KOPT-K1 (cell line): ENCODE measurements at regions not wholly inside any gene's neighbourhood (a gene's known extent, or its start where the extent isn't known, plus 50 kb on each side); places are given as distances from the start of the nearest gene placed in this dataset.

ENCODE experiments used
- H3K27ac ChIP-seq: fragments of 200-600 bp; sonication (generic); 2 replicates; pipeline ENCODE4 v1.5.1; 2016; ENCODE audit warnings: antibody characterized with exemption, mild to moderate bottlenecking, low read depth, low read length; ENCODE audit not compliant: poor library complexity, severe bottlenecking
- H3K36me3 ChIP-seq: fragments of 200-600 bp; sonication (generic); 2 replicates; pipeline ENCODE4 v1.5.1; 2017; ENCODE audit warnings: antibody characterized with exemption, mild to moderate bottlenecking, low read length, moderate library complexity; ENCODE audit not compliant: insufficient read depth
- H3K9me3 ChIP-seq: fragments of 200-600 bp; sonication (generic); 2 replicates; pipeline ENCODE4 v1.5.1; 2017; ENCODE audit warnings: antibody characterized with exemption, low read length, mild to moderate bottlenecking; ENCODE audit not compliant: insufficient read depth, poor library complexity, severe bottlenecking

DNA sequence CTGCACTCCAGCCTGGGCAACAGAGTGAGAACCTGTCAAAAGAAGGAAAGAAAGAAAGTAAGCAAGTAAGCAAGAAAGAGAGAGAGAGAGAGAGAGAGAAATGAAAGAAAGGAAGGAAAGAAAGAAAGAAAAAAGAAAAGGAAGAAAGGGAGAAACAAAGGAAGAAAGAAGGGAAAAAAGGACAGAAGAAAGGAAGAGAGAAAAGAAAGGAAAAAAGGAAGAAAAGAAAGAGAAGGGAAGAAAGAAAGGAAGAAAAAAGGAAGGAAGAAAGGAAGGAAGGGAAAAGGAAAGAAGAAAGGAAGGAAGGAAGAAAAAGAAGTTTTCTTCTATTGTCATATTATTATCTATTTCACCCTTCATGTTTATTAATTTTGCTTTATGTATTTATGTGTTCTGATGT lies 251.1 kb upstream of the CD180 start:
- Histone ChIP-seq H3K9me3 (peaks cover 7% of the 10 kb centered on the region), H3K36me3 (no peaks in the 10 kb centered on the region), H3K27ac (no peak overlapping the region)

DNA sequence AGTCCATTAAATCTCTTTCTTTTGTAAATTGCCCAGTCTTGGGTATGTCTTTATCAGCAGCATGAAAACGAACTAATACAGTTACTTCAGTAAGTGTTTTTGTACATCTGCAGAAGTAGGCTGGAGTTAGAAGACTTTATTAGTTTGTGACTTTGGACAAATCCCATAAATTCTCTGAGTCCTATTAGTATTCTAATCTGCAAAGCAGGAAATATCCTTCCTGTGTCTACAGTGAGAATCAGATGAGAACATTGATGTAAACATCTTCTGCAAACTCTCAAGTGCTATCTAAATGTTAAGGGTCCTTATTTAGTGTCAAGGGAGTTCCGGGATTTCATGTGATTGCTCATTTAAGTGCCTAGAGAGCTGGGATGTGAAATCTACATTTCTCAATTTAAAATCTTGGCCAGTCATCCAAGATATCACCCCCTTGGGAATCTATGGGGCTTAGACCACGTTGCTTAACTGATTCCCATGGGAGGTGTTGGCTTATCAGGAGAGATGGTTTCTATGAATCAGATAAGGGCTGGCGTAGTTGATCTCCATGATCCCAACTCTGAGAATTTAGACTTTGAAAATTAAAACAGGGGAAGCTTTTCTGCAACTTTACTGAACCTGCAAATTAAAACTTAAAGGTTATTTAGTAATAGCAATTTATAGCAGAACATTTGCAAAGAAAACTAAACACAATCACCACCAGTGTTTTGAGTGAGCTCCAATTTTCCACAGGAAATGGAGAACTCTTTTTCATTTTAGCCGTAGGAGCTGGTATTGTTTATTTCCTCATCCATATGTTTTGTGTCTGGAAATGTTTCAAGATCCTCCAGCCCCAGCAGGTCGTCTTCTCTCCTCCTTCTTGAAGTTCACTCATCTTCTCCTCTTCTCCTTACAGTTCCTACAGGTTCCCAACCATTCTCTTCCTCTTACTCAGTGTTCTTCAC lies 241.6 kb upstream of the CD180 start:
- Histone ChIP-seq H3K9me3 (no peaks in the 10 kb centered on the region), H3K27ac (no peak overlapping the region), H3K36me3 (no peaks in the 10 kb centered on the region)

- H3K27ac ChIP-seq, result no peak overlapping the region
- H3K36me3 ChIP-seq, result no peaks in the 10 kb centered on the region
- H3K9me3 ChIP-seq, result no peaks in the 10 kb centered on the region
Measured at GRCh38 chr5:67435032-67435431, 238.4 kb upstream of the CD180 start.

DNA sequence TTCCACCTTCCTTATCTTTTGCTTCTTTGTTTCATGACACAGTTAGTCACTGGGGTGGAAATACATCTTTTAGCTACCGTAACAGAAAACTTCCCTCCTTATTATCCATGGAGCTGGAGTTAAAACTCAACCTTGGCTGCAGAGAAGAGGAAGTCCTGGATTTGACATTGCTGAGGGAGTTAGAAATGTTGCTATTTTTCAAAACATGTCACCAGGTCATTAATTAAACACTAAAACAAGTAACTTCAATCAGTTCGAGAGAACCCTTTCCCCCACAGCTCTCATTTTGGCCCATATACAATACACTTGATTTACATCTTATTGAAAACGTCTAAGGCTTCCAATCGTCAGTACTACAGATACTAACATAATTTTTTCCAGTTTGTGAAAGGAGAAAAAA lies 237.9 kb upstream of the CD180 start:
- Histone ChIP-seq H3K9me3 (no peaks in the 10 kb centered on the region), H3K36me3 (no peaks in the 10 kb centered on the region), H3K27ac (no peak overlapping the region)

GRCh38 chr5:67432606-67433005 lies 236.0 kb upstream of the CD180 start:
- Histone ChIP-seq H3K27ac (no peak overlapping the region), H3K9me3 (no peaks in the 10 kb centered on the region), H3K36me3 (no peaks in the 10 kb centered on the region)

- Histone ChIP-seq H3K27ac (no peak overlapping the region), H3K9me3 (no peaks in the 10 kb centered on the region), H3K36me3 (no peaks in the 10 kb centered on the region)
Measured at GRCh38 chr5:67431191-67431590, 234.6 kb upstream of the CD180 start.

DNA sequence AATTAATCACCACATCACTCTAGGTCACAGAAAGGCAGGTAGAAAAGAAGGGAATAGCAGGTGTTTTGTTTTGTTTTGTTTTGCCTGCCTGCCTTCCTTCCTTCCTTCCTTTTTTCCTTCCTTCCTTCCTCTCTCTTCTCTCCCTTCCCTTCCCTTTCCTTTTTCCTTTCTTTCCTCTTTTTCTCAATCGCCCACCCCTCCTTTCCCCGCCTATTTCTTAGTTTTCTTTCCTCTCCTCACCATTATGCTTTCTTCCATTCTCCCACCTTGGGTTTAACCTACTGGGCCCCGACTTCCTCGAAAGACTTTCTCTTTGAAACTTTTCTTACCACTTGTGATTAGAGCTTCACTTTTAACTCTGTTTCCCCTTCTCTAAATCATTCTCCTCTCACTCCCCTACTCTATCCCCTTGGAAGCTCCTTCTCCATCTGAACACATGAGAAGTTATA lies 231.3 kb upstream of the CD180 start:
- Histone ChIP-seq H3K27ac (no peak overlapping the region), H3K9me3 (no peaks in the 10 kb centered on the region)

DNA sequence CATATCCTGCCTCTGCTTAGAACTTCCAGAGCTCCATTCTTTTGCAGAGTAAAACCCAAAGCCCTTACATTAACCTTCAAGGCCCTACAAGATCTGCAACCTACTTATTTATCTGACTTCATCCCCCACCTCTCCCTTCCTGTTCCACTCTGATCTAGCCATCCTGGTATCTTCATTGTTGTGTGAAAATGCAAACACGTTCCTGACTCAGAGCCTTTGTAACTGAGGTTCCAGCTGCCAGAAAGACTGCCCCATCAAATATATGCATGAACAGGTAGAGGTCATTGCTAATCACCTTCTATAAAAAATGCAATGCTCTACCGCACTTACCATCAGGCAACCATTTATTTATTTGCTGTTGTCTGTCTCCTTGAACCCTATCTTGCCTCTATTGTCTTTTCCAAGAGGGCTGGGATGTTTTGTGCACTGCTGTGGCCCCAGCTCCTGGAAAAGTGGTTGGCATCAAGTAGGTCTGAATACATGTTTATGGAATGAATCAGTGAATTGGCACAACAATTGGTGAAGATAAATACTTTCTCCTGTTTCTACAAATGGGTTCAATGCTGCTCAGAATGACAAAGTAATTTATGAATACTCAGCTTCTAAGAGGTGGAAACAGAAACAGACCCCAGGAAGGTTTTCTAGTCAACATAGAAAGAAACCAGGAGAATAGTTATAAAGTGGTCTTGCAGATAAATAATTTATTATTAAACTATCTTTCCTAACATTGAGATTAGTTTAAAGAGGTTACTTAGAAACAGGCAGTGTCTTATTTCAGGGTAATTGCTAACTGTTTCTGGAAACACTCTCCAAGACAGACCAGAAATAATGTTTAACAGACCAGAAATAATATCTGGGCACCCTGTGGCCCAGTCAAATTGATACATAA lies 230.6 kb upstream of the CD180 start:
- Histone ChIP-seq H3K9me3 (no peaks in the 10 kb centered on the region), H3K27ac (no peak overlapping the region), H3K36me3 (no peaks in the 10 kb centered on the region)

More for the DNA sequence above, 231.3 kb upstream of the CD180 start:
- H3K36me3 ChIP-seq, result no peaks in the 10 kb centered on the region

DNA sequence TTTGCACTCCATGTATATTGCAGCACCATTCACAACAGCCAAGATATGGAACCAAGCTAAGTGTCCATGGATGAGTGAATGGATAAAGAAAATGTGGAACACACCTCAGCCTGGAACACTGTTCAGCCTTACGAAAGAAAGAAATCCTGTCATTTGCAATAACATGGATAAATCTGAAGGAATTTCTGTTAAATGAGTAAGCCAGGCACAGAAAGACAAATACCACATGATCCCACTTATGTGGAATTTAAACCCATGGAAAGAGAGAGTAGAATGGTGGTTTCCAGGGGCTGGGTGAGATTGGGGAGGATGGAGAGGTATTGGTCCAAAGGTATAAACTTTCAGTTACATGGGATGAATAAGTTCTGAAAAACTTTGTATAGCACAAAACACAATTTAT lies 228.9 kb upstream of the CD180 start:
- H3K27ac ChIP-seq, result no peak overlapping the region
- no peaks in the 10 kb centered on the region for H3K9me3 ChIP-seq
- no peaks in the 10 kb centered on the region for H3K36me3 ChIP-seq

DNA sequence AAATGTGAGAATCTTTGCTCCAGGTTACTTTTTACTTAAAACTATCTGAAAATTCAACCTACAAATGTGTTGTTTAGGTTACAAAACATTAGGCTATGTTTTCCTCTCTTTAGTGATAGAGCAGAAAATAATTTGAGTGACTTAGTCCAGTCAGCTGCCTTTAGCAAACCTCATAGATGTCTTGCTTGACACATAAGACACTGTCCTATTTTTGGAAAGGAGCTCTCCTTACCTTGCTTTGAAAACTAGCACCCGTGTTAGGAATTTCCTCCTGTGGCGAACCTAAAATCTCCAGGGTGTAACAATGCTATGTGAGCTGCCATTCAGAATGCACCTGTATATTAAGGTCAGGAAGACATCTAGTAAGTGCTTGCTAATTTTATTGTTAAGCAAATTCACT lies 221.2 kb upstream of the CD180 start:
- Histone ChIP-seq H3K9me3 (no peaks in the 10 kb centered on the region), H3K27ac (no peak overlapping the region)

DNA sequence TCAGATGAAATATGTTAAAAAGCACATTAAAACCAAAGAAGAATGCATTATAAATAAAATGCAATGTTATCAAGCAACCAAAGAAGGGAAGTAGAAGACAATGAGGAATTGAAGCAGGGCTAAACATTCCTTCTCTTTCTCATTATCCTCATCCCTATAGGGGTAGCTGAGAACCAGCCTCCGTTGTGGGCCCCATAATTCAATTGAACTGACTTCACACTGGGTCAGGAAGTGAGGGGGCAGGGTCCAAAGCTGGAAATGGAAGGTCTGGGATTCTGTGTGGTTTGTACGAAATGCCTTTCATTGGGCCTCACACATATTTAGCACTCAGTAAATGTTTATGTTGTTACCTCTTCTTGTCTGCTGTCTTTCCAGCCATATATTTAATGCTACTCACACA lies 220.4 kb upstream of the CD180 start:
- no peaks in the 10 kb centered on the region for H3K9me3 ChIP-seq
- no peaks in the 10 kb centered on the region for H3K36me3 ChIP-seq
- no peak overlapping the region for H3K27ac ChIP-seq

More for the DNA sequence above, 221.2 kb upstream of the CD180 start:
- no peaks in the 10 kb centered on the region for H3K36me3 ChIP-seq

DNA sequence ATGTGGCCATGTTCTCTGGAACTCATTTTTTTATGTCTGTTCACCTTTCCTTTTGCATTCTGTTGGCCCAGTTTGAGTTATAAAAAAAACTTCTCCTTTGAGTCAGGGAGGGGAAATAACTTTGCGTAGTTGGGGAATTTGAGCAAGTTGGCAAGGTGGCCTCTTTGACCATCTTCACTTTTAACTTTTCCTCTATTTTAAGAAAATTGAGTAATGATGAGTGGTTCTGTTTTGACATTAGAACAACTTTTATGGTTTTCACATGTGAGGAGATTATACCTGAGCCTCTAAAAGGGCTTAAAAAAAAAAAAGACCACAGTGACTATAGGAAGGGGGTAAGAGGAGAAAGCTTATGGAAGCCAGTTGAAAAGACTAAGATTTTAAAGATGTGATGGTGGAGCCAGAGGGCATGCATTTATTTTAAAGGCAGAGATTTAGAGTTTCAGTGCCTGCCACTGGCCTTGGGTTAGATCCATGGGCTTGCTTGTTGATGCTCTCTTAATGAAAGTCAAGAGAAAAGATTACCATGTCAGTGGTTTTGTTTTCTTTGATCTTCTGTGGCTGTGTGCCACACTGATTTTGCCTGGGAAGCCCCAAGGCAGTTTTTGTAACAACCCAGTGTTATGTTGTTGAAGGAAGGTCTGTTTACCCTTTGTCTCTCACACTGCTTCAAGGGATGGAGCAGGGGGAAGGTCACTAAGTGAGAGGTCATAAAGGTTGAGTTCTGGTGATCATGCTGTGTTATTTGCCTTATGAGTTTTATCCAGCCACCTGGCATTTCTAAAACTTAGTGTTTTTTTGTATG lies 219.7 kb upstream of the CD180 start:
- no peak overlapping the region for H3K27ac ChIP-seq
- no peaks in the 10 kb centered on the region for H3K9me3 ChIP-seq
- H3K36me3 ChIP-seq, result no peaks in the 10 kb centered on the region

- Histone ChIP-seq H3K27ac (no peak overlapping the region), H3K9me3 (no peaks in the 10 kb centered on the region), H3K36me3 (no peaks in the 10 kb centered on the region)
Measured at GRCh38 chr5:67414712-67415111, 218.1 kb upstream of the CD180 start.

DNA sequence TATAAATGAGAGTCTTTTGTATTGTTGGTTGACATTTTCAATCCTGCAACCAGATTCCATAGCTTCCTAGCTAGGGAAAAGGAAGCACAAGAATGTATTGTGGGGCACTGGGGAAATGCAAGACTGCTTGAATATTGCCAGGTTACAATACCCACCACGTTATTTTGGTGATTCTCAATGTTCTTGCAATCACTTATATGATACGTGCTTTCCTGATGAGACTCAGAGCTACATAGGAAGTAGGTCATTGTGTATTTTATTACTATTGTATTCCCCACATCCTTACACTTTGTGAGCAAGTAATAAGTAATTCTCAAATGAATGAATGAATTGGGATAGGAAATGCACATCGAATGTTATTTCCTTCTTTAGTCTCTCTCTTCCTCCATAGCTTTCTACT lies 217.1 kb upstream of the CD180 start:
- Histone ChIP-seq H3K9me3 (no peaks in the 10 kb centered on the region), H3K36me3 (no peaks in the 10 kb centered on the region), H3K27ac (no peak overlapping the region)
